Breast epithelium (tissue), 3 donors: ENCODE measurements at regions not wholly inside any gene's neighbourhood (a gene's known extent, or its start where the extent isn't known, plus 50 kb on each side); places are given as distances from the start of the nearest gene placed in this dataset.

Source experiments
- POLR2A ChIP-seq: fragments of 450-650 bp; IDR thresholded peaks from one replicate; pipeline ENCODE4 v1.6.1; 2016; ENCODE audit warnings: antibody characterized with exemption, mild to moderate bottlenecking, moderate library complexity
- POLR2AphosphoS5 ChIP-seq, 3 donors: sonication (generic); formaldehyde crosslinking; IDR thresholded peaks; one replicate each; pipeline ENCODE4 v1.6.1; 2017; ENCODE audit warnings: antibody characterized with exemption in 3 of 3
- TF ChIP-seq, protein P1 (sequence below), 3 donors: fragments of 450-650 bp; IDR thresholded peaks; one replicate each; pipeline ENCODE4 v1.5.1; 2016 to 2017; ENCODE audit warnings: antibody characterized with exemption in 3 of 3, mild to moderate bottlenecking in 3 of 3, moderate library complexity in 3 of 3

GRCh38 chr14:82359201-82359600 is 825.5 kb upstream of the SEL1L start:
- TF ChIP-seq, protein P1, sequence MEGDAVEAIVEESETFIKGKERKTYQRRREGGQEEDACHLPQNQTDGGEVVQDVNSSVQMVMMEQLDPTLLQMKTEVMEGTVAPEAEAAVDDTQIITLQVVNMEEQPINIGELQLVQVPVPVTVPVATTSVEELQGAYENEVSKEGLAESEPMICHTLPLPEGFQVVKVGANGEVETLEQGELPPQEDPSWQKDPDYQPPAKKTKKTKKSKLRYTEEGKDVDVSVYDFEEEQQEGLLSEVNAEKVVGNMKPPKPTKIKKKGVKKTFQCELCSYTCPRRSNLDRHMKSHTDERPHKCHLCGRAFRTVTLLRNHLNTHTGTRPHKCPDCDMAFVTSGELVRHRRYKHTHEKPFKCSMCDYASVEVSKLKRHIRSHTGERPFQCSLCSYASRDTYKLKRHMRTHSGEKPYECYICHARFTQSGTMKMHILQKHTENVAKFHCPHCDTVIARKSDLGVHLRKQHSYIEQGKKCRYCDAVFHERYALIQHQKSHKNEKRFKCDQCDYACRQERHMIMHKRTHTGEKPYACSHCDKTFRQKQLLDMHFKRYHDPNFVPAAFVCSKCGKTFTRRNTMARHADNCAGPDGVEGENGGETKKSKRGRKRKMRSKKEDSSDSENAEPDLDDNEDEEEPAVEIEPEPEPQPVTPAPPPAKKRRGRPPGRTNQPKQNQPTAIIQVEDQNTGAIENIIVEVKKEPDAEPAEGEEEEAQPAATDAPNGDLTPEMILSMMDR (IDR thresholded peaks at IDR 0.05): no peak
- no peak for TF ChIP-seq POLR2A
- no peak for TF ChIP-seq POLR2AphosphoS5 (IDR thresholded peaks at IDR 0.05)
